Fibroblast of skin of right biceps (primary cell): ENCODE measurements at regions not wholly inside any gene's neighbourhood (a gene's known extent, or its start where the extent isn't known, plus 50 kb on each side); places are given as distances from the start of the nearest gene placed in this dataset.
"Not testable (repeated sequence)": the region's sequence is repeated elsewhere in the genome, so short reads cannot be mapped to it uniquely, and the experiment has no call there.

ENCODE experiments used
- DNase-seq: peaks from one replicate; pipeline ENCODE4 v3.0.0-alpha.2; 2013

GRCh38 chr13:96934889-96935489 is 59.3 kb downstream of the OXGR1 start:
- DNase-seq: no peak

GRCh38 chr13:96925916-96926628 is 68.2 kb downstream of the OXGR1 start:
- DNase-seq: no peak

GRCh38 chr13:96925477-96925876 is 68.8 kb downstream of the OXGR1 start:
- DNase-seq: no peak

- not testable (repeated sequence) for DNase-seq
Observed at GRCh38 chr13:96918861-96919631, 75.2 kb downstream of the OXGR1 start.

GRCh38 chr13:96904232-96904631 is 90.0 kb downstream of the OXGR1 start:
- no peak for DNase-seq

- no peak for DNase-seq
Observed at GRCh38 chr13:96903085-96903484, 91.2 kb downstream of the OXGR1 start.

GRCh38 chr13:96900986-96901385 is 93.3 kb downstream of the OXGR1 start:
- no peak for DNase-seq

GRCh38 chr13:96899946-96900345 is 94.3 kb downstream of the OXGR1 start:
- no peak for DNase-seq

GRCh38 chr13:96898646-96899254 is 95.5 kb downstream of the OXGR1 start:
- peak; percentile 31 for DNase-seq

- peak; percentile 88 for DNase-seq
Observed at GRCh38 chr13:96898212-96898611, 96.1 kb downstream of the OXGR1 start.
